Activated T-cell treated with anti-CD3 and anti-CD28 coated beads for 48 hours (primary cell): ENCODE measurements at regions not wholly inside any gene's neighbourhood (a gene's known extent, or its start where the extent isn't known, plus 50 kb on each side); places are given as distances from the start of the nearest gene placed in this dataset.
"Not testable (repeated sequence)": the region's sequence is repeated elsewhere in the genome, so short reads cannot be mapped to it uniquely, and the experiment has no call there.

Source experiments
- DNase-seq: peaks from one replicate; pipeline ENCODE4 v3.0.0-alpha.2; 2020; ENCODE audit warnings: low read depth

DNA sequence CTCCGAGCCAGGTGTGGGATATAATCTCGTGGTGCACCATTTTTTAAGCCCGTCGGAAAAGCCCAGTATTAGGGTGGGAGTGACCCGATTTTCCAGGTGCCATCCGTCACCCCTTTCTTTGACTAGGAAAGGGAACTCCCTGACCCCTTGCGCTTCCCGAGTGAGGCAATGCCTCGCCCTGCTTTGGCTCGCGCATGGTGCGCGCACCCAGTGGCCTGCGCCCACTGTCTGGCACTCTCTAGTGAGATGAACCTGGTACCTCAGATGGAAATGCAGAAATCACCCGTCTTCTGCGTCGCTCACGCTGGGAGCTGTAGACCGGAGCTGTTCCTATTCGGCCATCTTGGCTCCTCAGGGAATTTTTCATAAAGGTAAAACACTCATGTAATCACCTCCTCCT is 63.9 kb downstream of the RWDD3 start:
- not testable (repeated sequence) for DNase-seq

DNA sequence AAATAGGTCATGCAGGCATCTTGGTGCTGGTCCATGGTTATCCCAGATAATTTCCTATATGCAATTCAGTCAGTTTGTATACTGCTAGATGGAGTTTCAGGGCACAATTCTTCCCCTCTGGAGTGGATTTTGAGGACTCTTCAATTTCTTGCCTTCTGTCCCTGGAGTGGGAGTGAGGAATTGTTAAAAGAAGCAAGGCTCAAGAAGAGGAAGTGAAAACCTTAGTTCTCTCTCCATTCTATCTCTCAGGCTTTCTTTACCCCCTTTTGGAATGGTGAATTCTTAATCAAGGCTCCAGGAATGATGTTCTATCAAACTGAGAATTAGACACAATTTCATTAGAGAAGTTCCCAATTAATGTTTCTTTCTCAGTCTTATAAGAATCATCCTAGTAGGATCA is 67.1 kb downstream of the RWDD3 start:
- DNase-seq, result no peak

DNA sequence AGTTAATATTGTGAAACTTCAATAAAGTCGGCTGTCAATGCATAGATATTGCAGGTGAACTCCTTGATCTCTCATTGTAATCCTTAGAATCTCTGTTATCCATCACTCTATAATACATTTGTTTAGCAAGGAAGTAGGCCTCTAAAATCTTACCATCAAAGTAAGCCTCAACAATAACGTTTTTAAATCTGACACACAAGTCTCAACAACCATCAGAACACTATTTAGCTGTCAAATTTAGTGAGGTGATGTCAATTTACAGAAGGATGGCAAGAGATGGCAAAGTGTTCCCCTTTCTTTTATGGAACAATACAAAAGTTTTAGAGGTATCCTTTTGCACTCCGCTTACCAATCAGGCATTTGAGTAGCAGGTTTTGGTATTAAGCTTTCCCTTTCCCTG is 67.6 kb downstream of the RWDD3 start:
- no peak for DNase-seq

DNA sequence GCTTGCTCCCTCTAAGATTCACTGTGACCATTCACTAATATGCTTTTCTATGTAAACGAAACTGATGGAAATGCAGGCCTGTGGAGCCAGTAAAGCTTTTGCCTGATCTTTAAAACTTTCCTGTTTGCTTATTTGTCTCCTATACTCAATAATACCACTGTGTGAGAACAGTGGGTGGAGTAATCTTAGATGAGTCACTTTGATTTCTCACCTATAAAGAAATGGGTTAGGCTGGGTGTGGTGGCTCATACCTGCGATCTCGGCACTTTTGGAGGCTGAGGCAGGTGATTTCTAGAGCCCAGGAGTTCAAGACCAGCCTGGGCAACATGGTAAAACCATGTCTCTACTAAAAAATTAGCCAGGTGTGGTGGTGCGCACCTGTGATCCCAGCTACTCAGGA is 70.8 kb downstream of the RWDD3 start:
- no peak for DNase-seq

DNA sequence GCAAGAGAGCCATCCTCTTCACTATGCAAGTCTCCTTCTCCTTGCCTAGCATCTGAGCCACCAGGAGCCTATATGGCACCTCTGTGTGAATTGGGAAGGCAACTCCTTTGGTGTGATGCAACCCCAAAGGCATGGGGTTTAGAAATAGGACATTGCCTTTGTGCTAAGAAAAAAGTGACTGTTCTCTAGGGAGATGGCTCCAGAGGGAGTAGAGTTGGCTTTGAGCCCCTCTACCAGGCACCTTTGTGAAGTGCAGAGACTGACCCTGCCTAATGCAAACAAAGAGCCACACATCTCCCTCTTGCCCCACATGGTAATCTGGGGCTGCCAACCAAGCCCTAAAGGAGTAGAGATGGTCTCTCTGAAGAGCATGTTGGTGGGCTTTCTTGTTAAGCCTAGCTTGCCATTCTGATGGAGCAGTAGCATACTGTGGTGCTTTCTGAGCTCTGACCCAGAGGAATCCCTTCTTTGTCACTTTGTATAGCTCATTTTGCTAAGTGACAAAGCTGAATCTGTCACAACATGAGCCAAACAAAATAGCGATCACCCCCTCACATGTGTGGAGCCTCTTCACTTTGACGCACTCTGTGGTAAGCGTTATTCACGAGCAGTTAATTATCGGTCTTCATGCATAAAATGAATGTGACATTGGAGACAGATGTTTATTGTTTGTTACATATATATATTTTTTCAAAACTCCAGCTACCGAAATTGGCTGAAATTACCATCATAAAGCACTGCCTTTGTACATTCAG is 74.4 kb downstream of the RWDD3 start:
- DNase-seq, result no peak

DNA sequence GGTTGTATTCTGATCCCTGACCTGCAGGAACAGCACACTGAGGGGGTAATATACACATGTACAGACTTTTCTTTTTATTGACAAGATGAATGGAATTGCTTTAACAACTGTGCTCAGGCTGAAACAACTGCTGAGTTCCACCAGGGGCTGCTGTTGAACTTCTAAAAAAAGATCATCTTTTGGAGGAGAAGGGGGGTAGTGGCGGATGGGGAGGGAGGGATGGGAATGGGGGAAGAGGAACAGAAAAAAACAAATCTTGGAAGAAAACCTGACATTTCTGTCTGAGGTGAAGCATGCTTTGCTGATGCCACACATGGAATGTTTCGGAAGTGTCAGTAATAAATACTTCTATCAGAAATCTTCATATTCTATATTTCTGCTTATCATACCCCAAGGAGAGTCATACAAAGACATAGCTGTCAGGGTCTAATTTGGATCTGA is 75.0 kb downstream of the RWDD3 start:
- DNase-seq, result no peak

DNA sequence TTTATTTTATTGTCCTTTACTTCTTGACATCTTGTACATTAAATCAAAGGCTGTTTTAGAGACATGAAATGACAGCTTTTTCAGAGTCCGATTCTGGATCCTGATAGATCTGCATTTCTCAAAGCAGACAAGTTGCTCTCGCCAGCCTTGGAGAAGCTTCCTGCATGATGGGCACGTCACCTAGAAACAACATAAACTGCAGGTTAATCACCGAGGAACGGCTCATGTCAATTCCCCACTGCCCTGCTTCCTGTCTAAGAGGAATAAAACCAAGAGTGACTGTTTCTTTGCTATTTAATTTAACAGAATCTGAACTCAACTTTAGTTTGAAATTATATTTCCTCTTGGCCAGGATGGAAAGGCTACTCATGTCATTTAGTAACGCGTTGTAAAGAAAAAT is 77.0 kb downstream of the RWDD3 start:
- DNase-seq, result no peak

DNA sequence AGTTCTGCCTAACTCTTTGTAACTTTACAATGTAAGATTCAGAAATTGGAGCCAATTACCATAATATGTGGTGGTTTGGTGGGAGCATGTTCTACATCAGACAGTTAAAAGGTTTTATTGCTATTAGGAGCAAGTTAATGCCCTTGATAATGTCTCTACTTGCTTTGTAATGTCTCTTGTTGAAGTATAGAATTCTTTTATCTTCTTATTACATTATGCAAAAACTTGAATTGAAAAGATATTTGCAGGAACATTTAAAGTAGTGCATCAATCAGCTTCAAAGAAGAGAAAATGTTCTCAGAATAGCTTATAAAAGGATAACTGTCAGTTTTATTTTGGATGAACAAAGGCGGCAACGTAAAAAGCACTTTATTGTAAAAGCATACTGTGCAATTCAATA is 77.8 kb downstream of the RWDD3 start:
- no peak for DNase-seq

DNA sequence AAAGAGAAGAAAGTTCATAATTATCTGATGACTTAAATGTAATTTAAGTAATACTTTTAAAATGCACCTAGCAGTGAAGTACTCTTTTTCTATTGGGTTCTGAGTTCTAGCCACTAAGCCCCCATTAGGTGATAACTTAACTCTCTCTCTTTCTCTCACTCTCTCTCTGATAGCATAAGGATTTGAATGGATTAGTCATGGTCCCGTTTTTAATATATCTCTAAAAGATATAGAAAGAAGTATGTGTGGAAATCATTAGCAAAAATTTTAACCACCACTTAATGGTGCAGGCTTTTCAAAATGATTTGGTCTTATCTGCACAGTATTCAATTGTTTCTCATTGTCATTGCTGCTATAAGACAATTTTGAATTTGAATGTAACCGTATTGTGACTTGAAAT is 78.2 kb downstream of the RWDD3 start:
- DNase-seq, result no peak

DNA sequence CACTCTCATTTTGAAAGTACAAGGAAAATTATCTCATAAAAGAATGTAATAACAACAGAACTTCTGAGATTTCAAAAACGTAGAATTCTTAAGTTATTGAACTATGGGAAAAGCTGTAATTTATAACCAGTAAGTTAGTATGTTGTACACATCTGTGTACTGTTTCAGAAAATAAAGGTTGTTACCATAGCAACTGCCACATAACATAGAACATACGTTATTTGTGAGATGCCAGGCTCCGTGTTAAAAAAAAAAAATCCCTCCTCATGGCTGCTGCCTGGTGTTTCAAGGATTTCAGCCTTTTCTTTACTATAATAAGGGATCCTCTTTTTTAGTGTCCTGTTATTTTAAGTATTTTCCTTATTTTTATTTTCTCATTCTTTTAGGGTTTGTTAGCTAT is 79.5 kb downstream of the RWDD3 start:
- no peak for DNase-seq

DNA sequence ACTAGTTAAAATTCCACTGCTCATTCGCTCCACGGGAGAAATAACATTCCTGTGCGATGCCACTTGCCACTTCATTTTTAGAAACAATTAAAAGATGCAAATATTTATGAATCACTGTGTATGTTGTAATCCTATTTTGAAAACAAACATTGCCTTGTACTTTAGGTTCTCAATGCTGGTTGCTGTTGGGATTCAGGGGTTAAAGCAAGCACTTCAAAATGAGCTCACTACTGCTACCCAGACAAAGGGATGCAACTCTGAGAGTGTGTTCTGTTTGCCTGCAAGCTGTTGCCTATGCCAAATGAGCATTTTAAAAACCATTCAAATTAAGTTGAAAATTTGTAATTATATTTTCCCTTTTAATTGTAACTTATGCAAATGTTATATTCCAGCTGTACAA is 87.5 kb downstream of the RWDD3 start:
- no peak for DNase-seq

DNA sequence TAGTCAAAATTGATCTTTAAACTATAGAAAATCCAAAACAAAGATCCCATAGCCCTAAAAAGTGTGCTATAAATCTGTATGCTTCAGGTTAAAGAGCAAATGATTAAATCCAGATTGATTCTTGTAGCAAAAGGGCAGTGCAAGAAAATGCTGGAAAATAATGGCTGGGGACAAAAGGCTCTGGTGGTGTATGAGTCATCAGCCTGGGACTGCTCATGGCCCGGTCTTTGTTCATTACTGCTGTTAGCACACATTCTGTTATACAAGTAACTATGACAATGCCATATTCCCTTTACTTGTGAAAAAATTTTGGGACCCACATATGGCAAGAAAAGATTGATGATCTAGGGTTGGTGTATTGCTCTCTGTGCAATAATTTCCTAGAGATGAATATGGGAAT is 89.1 kb downstream of the RWDD3 start:
- no peak for DNase-seq

DNA sequence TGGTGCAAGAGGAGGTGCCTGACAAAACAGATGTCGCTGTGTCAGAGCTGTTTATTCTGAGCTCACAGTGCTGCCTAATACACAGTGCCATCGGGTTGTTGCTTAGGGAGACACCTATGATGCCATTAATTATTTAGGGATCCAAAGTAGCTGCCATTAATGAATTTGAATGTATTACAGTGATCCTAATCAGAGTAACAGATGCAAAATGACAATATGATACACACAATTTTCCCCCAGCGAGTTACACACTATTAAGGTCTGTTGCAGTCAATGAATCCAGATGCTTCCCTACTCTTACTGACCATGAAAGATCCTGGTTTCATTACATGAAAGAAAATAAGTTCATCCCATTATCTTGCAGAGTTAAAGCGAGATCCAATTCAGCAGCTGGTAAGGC is 91.3 kb downstream of the RWDD3 start:
- no peak for DNase-seq

DNA sequence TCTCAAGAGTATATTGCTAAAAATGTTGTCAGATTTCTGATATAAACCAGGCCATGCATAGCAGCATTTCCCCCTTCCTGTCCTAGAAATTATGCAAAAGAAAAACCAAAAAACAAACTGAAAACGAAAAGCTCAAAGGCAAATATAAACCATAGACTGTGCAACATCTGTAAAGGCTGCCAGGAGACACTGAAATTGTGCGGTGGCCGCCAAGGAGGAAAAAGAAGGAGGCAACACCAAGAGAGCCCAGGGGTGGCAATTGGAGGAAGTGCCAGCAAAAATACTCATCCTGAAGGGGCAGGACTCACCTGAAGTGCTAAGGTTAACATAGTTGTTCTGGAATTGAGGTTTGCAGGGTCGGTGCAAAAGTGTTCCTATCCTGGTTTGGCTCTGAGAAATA is 92.0 kb downstream of the RWDD3 start:
- no peak for DNase-seq

DNA sequence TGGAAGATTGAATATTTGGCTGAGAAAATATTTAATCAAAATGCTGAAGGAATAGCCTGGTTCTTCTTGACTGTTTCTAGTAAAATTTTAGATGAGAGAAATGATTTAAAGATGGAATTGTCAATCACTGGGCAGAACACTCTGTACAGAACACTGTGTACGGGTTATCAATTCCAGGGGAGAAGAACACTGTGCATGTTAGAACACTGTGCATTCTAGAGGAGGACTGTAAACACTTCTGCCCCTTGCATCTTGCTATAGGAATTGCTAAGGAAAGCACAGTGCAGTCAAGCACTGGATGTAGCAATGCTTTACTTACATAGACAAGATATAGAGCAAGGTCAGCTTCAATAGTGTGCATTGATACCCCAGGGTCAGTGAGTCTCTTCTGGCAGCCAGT is 98.7 kb downstream of the RWDD3 start:
- no peak for DNase-seq

DNA sequence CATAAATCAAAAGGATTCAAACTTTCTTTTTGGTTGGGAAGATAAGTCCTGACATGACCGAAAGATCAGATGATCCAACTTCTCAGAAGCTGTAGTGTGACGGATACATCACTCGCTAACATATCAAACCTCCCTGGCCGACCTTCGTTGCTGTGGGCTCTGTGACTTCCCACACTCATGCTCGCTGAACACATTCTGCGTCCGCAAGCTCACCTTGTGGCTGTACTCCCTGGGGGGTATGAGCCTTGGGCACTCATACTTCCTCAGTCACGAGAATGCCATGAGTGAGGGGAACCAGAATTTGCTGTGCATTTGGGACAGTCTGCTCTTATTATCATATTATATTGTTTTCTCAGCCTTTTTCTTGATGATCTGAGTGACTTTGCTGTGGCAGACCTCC is 105.4 kb downstream of the RWDD3 start:
- DNase-seq, result no peak

DNA sequence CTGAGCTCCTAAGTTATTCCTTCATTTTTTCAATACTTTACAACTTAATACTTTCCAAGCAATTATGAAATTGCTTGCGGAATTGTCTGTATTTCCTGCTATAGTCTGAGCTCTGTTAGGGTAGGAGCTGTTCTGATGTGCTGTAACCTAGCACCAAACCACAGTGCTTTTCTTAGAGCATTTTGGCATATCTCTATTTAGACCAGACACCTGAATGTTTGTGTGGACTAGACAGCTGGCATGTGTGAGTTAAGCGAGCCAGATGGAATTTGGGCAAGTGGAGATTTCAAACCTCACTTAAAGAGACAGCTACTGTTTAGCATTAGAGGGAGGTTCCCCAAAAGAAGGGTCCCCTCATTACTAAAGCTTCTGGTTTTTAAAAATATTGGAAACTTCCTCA is 106.1 kb downstream of the RWDD3 start:
- no peak for DNase-seq

DNA sequence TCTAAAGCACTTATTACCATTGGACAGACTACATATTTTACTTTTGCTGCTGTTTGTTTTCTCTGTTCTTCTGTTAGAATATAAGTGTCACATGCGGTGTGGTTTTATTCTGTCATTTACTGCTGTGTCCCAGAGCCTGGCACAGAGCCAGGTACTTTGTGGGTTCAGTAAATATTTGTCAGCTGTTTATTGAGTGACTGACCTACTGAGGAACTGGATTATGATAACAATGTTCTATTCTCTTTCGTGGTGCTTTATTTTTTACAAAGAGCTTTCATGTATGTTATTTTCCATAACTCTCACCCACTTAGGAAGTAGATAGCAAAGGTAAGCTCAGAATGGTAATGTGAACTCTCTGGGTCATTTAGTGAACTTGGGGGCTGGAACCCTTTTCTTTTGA is 118.8 kb downstream of the RWDD3 start:
- no peak for DNase-seq

DNA sequence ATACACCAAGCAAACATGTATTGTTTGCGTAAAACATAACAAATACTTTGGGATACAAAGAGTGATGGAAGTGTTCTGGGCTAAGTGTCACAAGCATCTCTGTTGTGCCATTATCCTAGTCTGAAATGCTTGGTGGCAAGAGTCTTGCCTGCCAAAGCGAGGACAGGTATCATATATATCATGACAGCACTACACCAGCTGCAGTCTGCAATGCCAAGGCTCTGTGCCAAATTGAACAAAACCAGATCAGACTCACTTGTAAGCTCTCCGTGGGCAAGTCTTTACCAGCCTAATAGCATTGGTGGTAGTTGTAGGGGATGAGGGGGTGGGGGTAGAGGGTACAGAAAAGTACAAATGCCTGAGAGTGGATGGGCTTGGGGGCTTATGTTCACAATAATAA is 119.2 kb downstream of the RWDD3 start:
- no peak for DNase-seq

DNA sequence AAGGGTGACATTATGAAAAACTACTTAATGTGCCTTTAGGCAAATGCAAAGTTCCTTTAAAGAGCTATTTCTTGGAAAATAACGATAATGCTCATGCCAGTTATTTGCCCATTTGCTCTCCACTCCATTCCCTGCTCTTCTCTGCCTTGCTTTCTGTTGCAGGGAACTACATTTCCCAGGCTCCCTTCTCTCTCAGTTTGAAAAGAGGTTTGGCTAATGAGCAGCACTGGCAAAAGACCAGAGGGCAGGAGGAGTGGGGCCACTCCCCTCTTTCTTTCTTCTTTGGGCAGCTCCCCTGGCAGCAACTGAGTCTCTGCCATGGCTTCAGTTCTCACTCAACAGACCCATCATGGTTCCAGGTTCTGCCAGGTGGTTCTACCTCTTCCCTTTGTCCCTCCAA is 130.5 kb downstream of the RWDD3 start:
- no peak for DNase-seq

DNA sequence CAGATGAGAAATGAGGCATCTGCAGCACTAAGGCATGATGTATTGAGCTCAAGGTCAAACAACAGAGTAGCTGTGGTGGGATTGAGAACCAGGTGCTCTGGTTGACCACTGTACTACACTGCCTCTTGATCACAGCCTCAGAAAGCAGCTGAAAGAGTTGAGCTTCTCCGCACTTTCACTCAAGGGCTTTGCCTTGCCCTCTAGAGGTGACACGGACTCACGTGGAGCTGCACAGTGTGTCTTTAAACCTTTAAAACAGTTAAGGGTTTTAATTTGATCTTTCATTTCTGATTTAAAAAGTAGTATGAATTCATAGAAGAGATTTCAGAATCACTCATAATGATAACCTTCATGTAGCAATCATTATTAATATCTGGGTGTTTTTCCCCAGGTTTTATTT is 132.5 kb downstream of the RWDD3 start:
- no peak for DNase-seq

DNA sequence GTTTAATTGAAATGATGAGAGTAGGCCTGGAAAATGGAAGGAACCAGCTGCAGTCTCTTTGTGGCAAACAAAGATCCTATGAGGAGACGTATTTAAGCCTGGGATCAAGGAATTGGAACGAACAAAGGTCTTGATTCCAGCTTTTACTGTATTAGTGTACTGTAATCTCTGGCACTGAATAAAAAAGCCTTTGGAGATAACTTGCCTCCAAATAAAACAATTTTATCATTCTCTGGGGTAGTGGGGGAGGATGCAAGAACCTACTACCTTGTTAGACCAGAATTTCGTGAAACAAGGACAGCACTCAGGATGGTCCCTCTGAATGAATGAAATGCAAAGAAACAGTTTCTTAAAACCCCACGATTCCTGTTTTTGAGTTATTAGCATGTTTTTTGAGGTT is 134.2 kb downstream of the RWDD3 start:
- no peak for DNase-seq

DNA sequence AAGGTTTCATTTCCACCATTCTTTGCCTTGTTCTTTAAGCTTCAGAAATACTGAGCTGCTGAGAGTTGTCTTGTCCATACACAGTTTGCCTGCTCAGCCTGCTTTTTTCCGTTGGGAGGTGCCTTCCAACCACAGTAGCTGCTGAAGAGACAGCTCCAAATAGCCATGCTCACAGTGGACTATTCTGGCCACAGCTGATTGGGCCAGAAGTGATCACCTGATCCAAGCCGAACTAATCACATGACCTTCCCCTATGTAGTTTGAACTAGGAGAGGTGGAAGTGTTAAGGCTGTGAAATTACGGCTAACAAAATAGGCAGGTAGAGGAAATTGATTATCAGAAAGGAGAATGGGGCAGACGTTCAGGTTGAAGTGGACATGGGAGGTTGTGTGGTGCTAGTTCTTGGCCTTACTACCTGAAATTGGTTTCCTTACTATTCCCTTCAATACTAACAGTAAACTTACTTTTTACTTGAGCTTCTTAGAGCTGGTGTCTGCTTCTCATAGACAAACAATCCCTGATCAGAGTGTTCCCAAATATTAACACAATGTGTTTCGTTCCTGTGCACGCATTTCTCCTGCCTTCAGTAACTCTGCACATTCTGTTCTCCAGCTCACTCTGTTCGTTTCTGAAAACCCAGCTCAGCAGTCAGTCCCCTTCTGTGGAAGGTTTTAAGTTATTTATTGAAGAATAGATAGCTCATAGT is 136.1 kb downstream of the RWDD3 start:
- DNase-seq, result no peak
